ENCODE measurements at regions not wholly inside any gene's neighbourhood (a gene's known extent, or its start where the extent isn't known, plus 50 kb on each side); places are given as distances from the start of the nearest gene placed in this dataset.

GRCh38 chr12:103013741-103014300 is 56.3 kb downstream of the ASCL1 start:
- H3K9ac ChIP-seq (ENCODE audit: insufficient read depth, low read depth, low read length): no peak overlapping the region
- POLR2A ChIA-PET: no interaction called here
- no peaks in the 10 kb centered on the region for H3K4me1 ChIP-seq (ENCODE audit: insufficient read depth, low read length)
- no peak for ATAC-seq
- intact Hi-C loops (cut with micrococcal nuclease; ENCODE audit: unreplicated experiment) (no loop called here), in situ Hi-C loops (cut with HindIII; ENCODE audit: extremely low pct_ligation_motif_present, low pct_unique_long_range_greater_than_20kb) (no loop called here)
- no peaks in the 10 kb centered on the region for H3K36me3 ChIP-seq (replicated peaks in 1 of 2; ENCODE audit: control insufficient read depth in 1 of 2, insufficient read depth in 2 of 2, low read length in 2 of 2)
- WGBS (ENCODE audit: low lambda C conversion rate): 36% methylated on average over 7 of the region's 9 CpGs
- no peaks in the 10 kb centered on the region for H3K79me2 ChIP-seq (ENCODE audit: insufficient read depth, low read length)
- H3K4me2 ChIP-seq (ENCODE audit: low read depth, low read length): no peak overlapping the region
- H3K27me3 ChIP-seq (ENCODE audit: control insufficient read depth in 1 of 2, insufficient read depth in 2 of 2, low read length in 2 of 2): peaks cover 0 to 3% of the 10 kb centered on the region in 2 experiments; a peak in 1 of 5 replicates
- TF ChIP-seq ZFP91 (CRISPR knock-in tag; IDR thresholded peaks at IDR 0.05; ENCODE audit: borderline replicate concordance) (no peak), ZNF563 (CRISPR knock-in tag; IDR thresholded peaks at IDR 0.05) (no peak), HNF1B (CRISPR knock-in tag; IDR thresholded peaks at IDR 0.05) (no peak), ZNF12 (CRISPR knock-in tag; IDR thresholded peaks at IDR 0.05) (no peak), IKZF1 (IDR thresholded peaks at IDR 0.05) (no peak), MIER2 (CRISPR knock-in tag; IDR thresholded peaks at IDR 0.05) (no peak)
- H3K4me3 ChIP-seq (replicated peaks in 1 of 3; ENCODE audit: insufficient read depth in 1 of 3, low read depth in 2 of 3, low read length in 3 of 3): no peak overlapping the region
- H3K9me3 ChIP-seq (ENCODE audit: low read length): no peaks in the 10 kb centered on the region
- no peak overlapping the region for H2AFZ ChIP-seq (ENCODE audit: low read length)
- no peak for DNase-seq (ENCODE audit: low spot score)
- BruUV-seq (replicated peaks): no TSS peak
- CTCF ChIA-PET (ENCODE audit: low intra/inter-chr PET ratio, low total read pairs): no interaction called here
- FAIRE-seq: no peak
- no peaks in the 10 kb centered on the region for H4K20me1 ChIP-seq (ENCODE audit: insufficient read depth, low read length)
- no peak overlapping the region for H3K27ac ChIP-seq (ENCODE audit: extremely low read length, insufficient read depth, low read length)

GRCh38 chr12:103016381-103016780 is 58.9 kb downstream of the ASCL1 start:
- Histone ChIP-seq H3K9ac (ENCODE audit: insufficient read depth, low read depth, low read length) (no peak overlapping the region), H3K36me3 (replicated peaks in 1 of 2; ENCODE audit: control insufficient read depth in 1 of 2, insufficient read depth in 2 of 2, low read length in 2 of 2) (no peaks in the 10 kb centered on the region), H3K9me3 (ENCODE audit: low read length) (no peaks in the 10 kb centered on the region), H3K79me2 (ENCODE audit: insufficient read depth, low read length) (no peaks in the 10 kb centered on the region), H4K20me1 (ENCODE audit: insufficient read depth, low read length) (no peaks in the 10 kb centered on the region), H3K4me1 (ENCODE audit: insufficient read depth, low read length) (no peaks in the 10 kb centered on the region), H3K27me3 (ENCODE audit: control insufficient read depth in 1 of 2, insufficient read depth in 2 of 2, low read length in 2 of 2) (peaks cover 0 to 3% of the 10 kb centered on the region in 2 experiments; a peak in 1 of 5 replicates), H3K4me2 (ENCODE audit: low read depth, low read length) (no peak overlapping the region), H3K4me3 (replicated peaks in 1 of 3; ENCODE audit: insufficient read depth in 1 of 3, low read depth in 2 of 3, low read length in 3 of 3) (no peak overlapping the region), H3K27ac (ENCODE audit: extremely low read length, insufficient read depth, low read length) (no peak overlapping the region), H2AFZ (ENCODE audit: low read length) (no peak overlapping the region)
- POLR2A ChIA-PET: no interaction called here
- ATAC-seq (no peak), FAIRE-seq (no peak), DNase-seq (ENCODE audit: low spot score) (no peak)
- in situ Hi-C loops (cut with HindIII; ENCODE audit: extremely low pct_ligation_motif_present, low pct_unique_long_range_greater_than_20kb): no loop called here
- CTCF ChIA-PET (ENCODE audit: low intra/inter-chr PET ratio, low total read pairs): no interaction called here
- intact Hi-C loops (cut with micrococcal nuclease; ENCODE audit: unreplicated experiment): no loop called here
- no TSS peak for BruUV-seq (replicated peaks)
- peak in 1 of 2 experiments; percentile 72; a peak in 1 of 4 replicates for TF ChIP-seq REST (IDR thresholded peaks at IDR 0.05; ENCODE audit: borderline replicate concordance in 1 of 2, low read depth in 1 of 2, low read length in 2 of 2)
